ENCODE measurements at regions not wholly inside any gene's neighbourhood (a gene's known extent, or its start where the extent isn't known, plus 50 kb on each side); places are given as distances from the start of the nearest gene placed in this dataset.

DNA sequence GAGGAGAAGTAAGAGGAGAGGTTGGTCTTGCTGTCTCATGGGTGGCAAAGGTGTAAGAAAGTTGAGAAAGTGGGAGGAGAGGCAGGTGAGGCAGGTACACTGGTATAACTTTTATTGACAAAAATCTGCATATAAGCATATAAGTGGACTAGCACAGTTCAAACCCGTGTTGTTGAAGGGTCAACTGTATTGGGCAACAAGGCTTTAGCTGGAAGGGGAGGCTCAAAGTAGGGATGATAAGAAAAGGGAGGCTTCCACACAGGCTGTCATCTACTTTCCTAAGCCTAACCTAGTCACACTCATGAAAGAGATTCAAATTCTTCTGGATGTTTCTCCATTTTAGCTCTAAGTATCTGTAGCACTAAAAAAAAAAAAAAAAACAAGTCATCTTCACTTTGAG lies 188.1 kb upstream of the SEMA6D start:
- no peak overlapping the region for H3K4me3 ChIP-seq
- 85 to 94% (median 91%) methylated on average over 1 of the region's 1 CpG for WGBS, 4 donors
- TF ChIP-seq POLR2A (IDR thresholded peaks at IDR 0.05) (no peak), CTCF (IDR thresholded peaks at IDR 0.05) (no peak)
- no peaks in the 10 kb centered on the region for H3K4me1 ChIP-seq (replicated peaks in 1 of 2)
- H3K36me3 ChIP-seq (replicated peaks in 1 of 2) = no peaks in the 10 kb centered on the region
- intact Hi-C loops (cut with DNase I) = no loop called here
- no peaks in the 10 kb centered on the region for H3K27me3 ChIP-seq
- DNase-seq = no peak
- H3K27ac ChIP-seq = no peak overlapping the region
- H3K9me3 ChIP-seq (replicated peaks in 1 of 3) = no peaks in the 10 kb centered on the region

- TF ChIP-seq CTCF (IDR thresholded peaks at IDR 0.05) (no peak), POLR2A (IDR thresholded peaks at IDR 0.05) (no peak)
- no peak overlapping the region for H3K27ac ChIP-seq
- DNase-seq = no peak
- WGBS, 4 donors = 87 to 93% (median 90%) methylated on average over 2 of the region's 2 CpGs
- H3K4me1 ChIP-seq (replicated peaks in 1 of 2) = no peaks in the 10 kb centered on the region
- intact Hi-C loops (cut with DNase I) = no loop called here
- no peak overlapping the region for H3K4me3 ChIP-seq
- H3K36me3 ChIP-seq (replicated peaks in 1 of 2) = no peaks in the 10 kb centered on the region
- H3K9me3 ChIP-seq (replicated peaks in 1 of 3) = no peaks in the 10 kb centered on the region
- no peaks in the 10 kb centered on the region for H3K27me3 ChIP-seq
Observed at GRCh38 chr15:47534673-47535072, 182.6 kb upstream of the SEMA6D start.

GRCh38 chr15:47541562-47541961 lies 175.7 kb upstream of the SEMA6D start:
- TF ChIP-seq POLR2A (IDR thresholded peaks at IDR 0.05) (no peak), CTCF (IDR thresholded peaks at IDR 0.05) (no peak)
- Histone ChIP-seq H3K4me1 (replicated peaks in 1 of 2) (no peaks in the 10 kb centered on the region), H3K36me3 (replicated peaks in 1 of 2) (no peaks in the 10 kb centered on the region), H3K9me3 (replicated peaks in 1 of 3) (no peaks in the 10 kb centered on the region), H3K27me3 (no peaks in the 10 kb centered on the region), H3K27ac (no peak overlapping the region), H3K4me3 (no peak overlapping the region)
- DNase-seq = no peak
- intact Hi-C loops (cut with DNase I) = no loop called here
- WGBS, 4 donors = 44 to 54% (median 47%) methylated on average over 2 of the region's 2 CpGs

GRCh38 chr15:47542312-47542989 lies 174.9 kb upstream of the SEMA6D start:
- H3K4me1 ChIP-seq (replicated peaks in 1 of 2) = no peaks in the 10 kb centered on the region
- intact Hi-C loops (cut with DNase I) = no loop called here
- H3K27me3 ChIP-seq = no peaks in the 10 kb centered on the region
- TF ChIP-seq CTCF (IDR thresholded peaks at IDR 0.05) (no peak), POLR2A (IDR thresholded peaks at IDR 0.05) (no peak)
- H3K9me3 ChIP-seq (replicated peaks in 1 of 3) = no peaks in the 10 kb centered on the region
- H3K27ac ChIP-seq = no peak overlapping the region
- H3K4me3 ChIP-seq = no peak overlapping the region
- 72 to 78% (median 73%) methylated on average over 2 of the region's 2 CpGs for WGBS, 4 donors
- DNase-seq = no peak
- no peaks in the 10 kb centered on the region for H3K36me3 ChIP-seq (replicated peaks in 1 of 2)

Data from adrenal gland (tissue), 9 donors.